GM10248 (cell line): ENCODE measurements at regions not wholly inside any gene's neighbourhood (a gene's known extent, or its start where the extent isn't known, plus 50 kb on each side); places are given as distances from the start of the nearest gene placed in this dataset.
"Not testable (repeated sequence)": the region's sequence is repeated elsewhere in the genome, so short reads cannot be mapped to it uniquely, and the experiment has no call there.

Source experiments
- CTCF ChIA-PET: fragments of 300-600 bp; sonication (Branson Sonifier 250); formaldehyde crosslinking; extraction: SDS; loops from one replicate; lab custom pipeline; 2021; ENCODE audit warnings: antibody characterized with exemption; lab: Yijun Ruan, JAX
- POLR2A ChIA-PET: fragments of 350-650 bp; sonication (Branson Sonifier 250); formaldehyde crosslinking; extraction: SDS; loops from one replicate; lab custom pipeline; 2020; ENCODE audit warnings: antibody characterized with exemption; lab: Yijun Ruan, JAX
- DNase-seq: peaks from one replicate; pipeline ENCODE4 v3.0.0; 2012; ENCODE audit errors: extremely low spot score
- CTCF ChIP-seq: IDR thresholded peaks from 2 replicates; pipeline ENCODE4 v1.5.1; 2012; ENCODE audit warnings: mild to moderate bottlenecking, low read depth; ENCODE audit errors: extremely low read depth, missing control alignments, control extremely low read depth

DNA sequence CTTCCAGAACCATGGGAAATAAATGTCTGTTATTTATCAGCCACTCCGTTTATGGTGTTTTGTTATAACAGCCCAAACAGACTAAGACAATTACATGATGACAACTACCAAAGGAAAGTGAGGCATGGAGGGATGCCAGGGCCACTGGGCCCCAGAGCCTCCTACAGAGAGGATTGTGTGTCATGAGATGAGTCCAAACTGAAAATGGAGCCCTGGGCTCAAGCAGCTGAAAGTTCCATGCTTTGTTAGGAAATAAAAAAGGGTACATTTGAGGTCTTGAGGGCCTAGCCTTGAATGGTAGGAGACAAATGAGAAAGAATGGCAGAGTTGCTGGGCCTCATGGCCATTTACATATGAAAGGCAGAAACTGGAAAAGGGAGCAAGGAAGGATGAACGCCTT is 586.5 kb downstream of the CETN3 start:
- ChIA-PET CTCF (interaction anchor here (1.5 kb wide), 1 partner anchor 79 kb away, joined by 3 read pairs; no protein-coding TSS in a partner anchor), POLR2A (no interaction called here)
- no peak for TF ChIP-seq CTCF
- no peak for DNase-seq

DNA sequence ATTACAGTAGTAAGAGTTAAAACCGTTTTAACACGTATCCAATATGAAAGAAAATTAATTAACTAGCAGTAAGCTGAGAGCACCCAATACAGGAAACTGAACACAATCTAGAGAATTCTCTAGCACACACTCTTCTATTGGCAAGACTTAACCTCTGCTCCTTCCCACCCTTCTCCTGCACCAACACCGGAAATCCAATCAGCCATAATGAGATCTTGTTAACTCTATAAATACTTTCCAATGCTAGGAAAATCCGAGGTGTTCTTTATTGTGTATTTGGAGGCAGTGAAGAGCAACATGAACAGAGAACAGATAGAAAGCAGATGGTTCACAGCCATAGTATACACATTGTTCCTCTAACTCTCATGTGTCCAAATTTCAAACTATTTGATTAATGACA is 591.7 kb downstream of the CETN3 start:
- no peak for DNase-seq
- CTCF ChIA-PET, result no interaction called here
- POLR2A ChIA-PET, result no interaction called here
- no peak for TF ChIP-seq CTCF

GRCh38 chr5:89816038-89816437 is 593.5 kb downstream of the CETN3 start:
- POLR2A ChIA-PET, result no interaction called here
- no peak for TF ChIP-seq CTCF
- CTCF ChIA-PET, result interaction anchor here (0.8 to 2.1 kb wide), 4 partner anchors 11 to 19 kb away, joined by 3 to 4 read pairs (median 4); no protein-coding TSS in a partner anchor
- no peak for DNase-seq

GRCh38 chr5:89800735-89801134 is 608.8 kb downstream of the CETN3 start:
- POLR2A ChIA-PET, DNase-seq, CTCF ChIA-PET: not testable (repeated sequence)

DNA sequence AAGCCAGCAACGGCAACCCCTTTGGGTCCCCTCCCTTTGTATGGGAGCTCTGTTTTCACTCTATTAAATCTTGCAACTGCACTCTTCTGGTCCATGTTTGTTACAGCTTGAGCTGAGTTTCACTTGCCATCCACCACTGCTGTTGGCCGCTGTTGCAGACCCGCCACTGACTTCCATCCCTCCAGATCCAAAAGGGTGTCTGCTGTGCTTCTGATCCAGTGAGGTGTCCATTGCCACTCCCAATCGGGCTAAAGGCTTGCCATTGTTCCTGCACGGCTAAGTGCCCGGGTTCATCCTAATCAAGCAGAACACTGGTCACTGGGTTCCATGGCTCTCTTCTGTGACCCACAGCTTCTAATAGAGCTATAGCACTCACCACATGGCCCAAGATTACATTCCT is 615.1 kb downstream of the CETN3 start:
- POLR2A ChIA-PET, DNase-seq: not testable (repeated sequence)
- CTCF ChIA-PET, result interaction anchor here (1.2 kb wide), 1 partner anchor 13 kb away, joined by 5 read pairs; no protein-coding TSS in a partner anchor

- DNase-seq, CTCF ChIA-PET, POLR2A ChIA-PET: not testable (repeated sequence)
Observed at GRCh38 chr5:89779734-89780133, 629.8 kb downstream of the CETN3 start.

DNA sequence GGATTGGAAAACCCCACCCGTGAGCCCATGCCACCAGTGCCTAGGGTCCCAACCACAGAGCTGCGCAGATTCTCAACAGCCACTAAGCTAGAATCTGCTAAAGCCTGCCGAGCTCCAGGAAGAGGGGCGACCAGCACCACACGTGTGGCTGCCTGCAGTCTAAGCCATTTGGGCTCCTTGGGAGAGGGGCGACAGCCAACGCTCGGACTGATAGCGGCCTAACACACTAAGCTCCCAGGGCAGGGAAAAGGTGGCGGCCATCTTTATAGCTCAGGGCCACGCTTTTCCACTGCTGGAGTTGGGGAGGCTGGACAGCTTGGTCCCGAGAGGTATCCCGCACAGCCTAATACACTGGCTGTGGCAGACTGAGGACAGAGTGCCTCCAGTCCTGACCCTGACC is 631.8 kb downstream of the CETN3 start:
- DNase-seq, result no peak
- no peak for TF ChIP-seq CTCF
- CTCF ChIA-PET, result no interaction called here
- POLR2A ChIA-PET, result no interaction called here

DNA sequence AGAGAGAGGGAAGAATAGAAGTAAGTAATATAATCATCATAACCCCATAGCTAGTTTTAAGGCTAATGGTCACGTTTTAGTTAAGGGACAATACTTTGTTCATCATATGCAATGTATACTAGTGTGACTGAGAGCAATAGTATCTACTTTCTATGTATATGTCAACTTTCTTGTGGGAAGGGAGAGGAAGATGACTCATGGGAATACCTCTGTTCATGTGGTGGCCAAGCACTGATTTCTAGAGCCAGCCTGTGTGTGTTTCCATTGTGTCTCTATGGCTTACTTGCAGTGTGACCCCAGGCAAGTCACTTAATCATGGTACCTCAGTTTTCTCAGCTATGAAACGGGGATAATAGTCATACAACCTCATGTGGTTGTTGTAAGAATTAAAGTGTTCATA is 639.6 kb downstream of the CETN3 start:
- POLR2A ChIA-PET, result no interaction called here
- no peak for TF ChIP-seq CTCF
- DNase-seq, result no peak
- CTCF ChIA-PET, result no interaction called here
